ENCODE measurements at regions not wholly inside any gene's neighbourhood (a gene's known extent, or its start where the extent isn't known, plus 50 kb on each side); places are given as distances from the start of the nearest gene placed in this dataset.

DNA sequence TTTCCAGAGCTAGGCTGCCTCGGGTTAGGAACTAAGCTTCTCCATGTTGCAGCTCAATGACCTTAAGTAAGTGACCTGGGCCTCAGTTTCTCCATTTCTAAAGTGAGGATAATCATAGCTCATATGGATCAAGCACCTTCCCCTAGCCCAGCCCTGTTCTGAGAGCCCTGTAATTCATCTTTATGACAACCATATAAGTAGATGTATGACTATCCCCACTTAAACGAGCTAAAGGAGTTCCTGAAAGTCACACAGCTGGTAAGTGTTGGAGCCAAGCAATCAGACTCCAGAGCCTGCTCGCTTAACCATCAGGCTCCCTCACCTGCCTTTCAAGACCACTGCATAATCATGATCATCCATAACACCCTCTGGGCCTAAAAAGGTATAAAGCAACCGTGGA, 135.4 kb downstream of the SP3 start:
- Mint-ChIP-seq H3K36me3 (no peaks in the 10 kb centered on the region), H3K27ac (no peak overlapping the region), H3K4me1 (ENCODE audit: unreplicated experiment) (peaks cover 16% of the 10 kb centered on the region), H3K27me3 (peaks cover 3% of the 10 kb centered on the region), H3K4me3 (no peak overlapping the region), H3K9me3 (no peaks in the 10 kb centered on the region)
- no peak for DNase-seq (ENCODE audit: extremely low spot score, unreplicated experiment)
- TF ChIP-seq, protein P1, sequence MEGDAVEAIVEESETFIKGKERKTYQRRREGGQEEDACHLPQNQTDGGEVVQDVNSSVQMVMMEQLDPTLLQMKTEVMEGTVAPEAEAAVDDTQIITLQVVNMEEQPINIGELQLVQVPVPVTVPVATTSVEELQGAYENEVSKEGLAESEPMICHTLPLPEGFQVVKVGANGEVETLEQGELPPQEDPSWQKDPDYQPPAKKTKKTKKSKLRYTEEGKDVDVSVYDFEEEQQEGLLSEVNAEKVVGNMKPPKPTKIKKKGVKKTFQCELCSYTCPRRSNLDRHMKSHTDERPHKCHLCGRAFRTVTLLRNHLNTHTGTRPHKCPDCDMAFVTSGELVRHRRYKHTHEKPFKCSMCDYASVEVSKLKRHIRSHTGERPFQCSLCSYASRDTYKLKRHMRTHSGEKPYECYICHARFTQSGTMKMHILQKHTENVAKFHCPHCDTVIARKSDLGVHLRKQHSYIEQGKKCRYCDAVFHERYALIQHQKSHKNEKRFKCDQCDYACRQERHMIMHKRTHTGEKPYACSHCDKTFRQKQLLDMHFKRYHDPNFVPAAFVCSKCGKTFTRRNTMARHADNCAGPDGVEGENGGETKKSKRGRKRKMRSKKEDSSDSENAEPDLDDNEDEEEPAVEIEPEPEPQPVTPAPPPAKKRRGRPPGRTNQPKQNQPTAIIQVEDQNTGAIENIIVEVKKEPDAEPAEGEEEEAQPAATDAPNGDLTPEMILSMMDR (conservative IDR thresholded peaks at IDR 0.05): no peak

DNA sequence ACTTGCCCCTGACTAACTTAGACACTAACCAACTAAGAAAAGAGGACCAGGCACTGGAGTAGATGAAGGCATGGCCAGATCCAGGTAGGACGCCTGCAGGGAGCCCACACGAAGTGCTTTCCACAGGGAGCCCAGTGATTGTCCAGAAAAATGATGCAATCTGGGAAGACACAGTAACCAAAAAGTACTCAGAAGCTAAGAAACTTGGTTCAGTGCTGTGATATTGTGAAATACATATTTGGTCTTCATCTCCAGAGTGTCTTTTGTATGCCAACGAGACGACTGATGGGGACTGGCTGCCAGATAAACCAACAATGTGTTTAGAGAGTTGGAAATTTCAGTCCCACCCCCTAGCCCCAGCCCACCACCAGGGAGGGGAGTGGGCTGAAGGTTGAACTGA, 135.0 kb downstream of the SP3 start:
- no peaks in the 10 kb centered on the region for H3K36me3 Mint-ChIP-seq
- H3K4me1 Mint-ChIP-seq (ENCODE audit: unreplicated experiment): peaks cover 16% of the 10 kb centered on the region
- no peaks in the 10 kb centered on the region for H3K9me3 Mint-ChIP-seq
- H3K4me3 Mint-ChIP-seq: no peak overlapping the region
- DNase-seq (ENCODE audit: extremely low spot score, unreplicated experiment): no peak
- H3K27me3 Mint-ChIP-seq: peaks cover 3% of the 10 kb centered on the region
- TF ChIP-seq, protein P1 (conservative IDR thresholded peaks at IDR 0.05): no peak
- H3K27ac Mint-ChIP-seq: no peak overlapping the region

DNA sequence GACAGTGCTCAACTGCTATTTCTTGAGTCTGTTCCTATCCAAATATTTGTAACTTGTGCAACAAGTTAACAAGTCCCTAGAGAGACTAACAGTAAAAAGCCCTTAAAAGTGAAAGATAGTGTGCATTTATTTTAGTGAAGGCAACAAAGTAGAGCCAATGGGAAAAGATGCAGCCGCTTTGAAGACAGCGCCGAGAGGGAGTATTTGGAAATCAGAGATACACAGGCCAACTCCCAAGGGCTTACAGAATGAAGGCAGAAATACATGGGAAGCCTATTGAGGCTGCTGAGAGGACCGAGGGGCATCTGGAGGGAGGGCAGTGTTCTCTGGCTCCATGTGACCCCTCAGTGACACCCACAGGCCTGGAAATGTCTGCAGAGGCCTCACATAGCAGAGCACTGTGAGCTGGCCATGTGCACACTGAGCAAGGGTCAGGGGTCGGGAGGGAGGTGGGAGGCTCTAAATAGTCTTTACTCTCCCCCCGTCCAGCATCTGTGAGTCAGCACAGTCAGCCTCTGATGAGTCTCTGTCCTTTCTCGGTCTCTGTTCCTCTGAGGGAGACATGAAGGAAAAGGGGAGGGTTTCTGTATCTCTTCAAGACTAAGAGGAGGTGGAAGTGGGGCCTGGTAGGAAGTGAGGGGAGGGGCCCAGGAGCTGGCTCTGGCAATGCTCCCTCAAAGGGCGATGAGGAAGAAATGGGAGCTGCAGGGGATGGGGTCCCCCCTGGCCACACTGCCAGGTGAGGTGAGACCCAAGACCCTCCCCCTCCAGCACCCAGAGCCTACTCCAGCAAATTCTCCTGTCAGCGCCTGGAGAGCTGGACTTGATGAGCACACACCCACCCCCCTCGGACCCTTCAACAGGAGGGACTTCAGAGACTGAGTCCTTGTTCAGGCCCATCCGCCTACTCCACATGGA, 133.6 kb downstream of the SP3 start:
- TF ChIP-seq, protein P1 (conservative IDR thresholded peaks at IDR 0.05): no peak
- H3K36me3 Mint-ChIP-seq: no peaks in the 10 kb centered on the region
- H3K4me3 Mint-ChIP-seq: no peak overlapping the region
- H3K4me1 Mint-ChIP-seq (ENCODE audit: unreplicated experiment): peaks cover 16% of the 10 kb centered on the region
- no peak for DNase-seq (ENCODE audit: extremely low spot score, unreplicated experiment)
- no peaks in the 10 kb centered on the region for H3K9me3 Mint-ChIP-seq
- H3K27me3 Mint-ChIP-seq: peaks cover 3% of the 10 kb centered on the region
- H3K27ac Mint-ChIP-seq: no peak overlapping the region

DNA sequence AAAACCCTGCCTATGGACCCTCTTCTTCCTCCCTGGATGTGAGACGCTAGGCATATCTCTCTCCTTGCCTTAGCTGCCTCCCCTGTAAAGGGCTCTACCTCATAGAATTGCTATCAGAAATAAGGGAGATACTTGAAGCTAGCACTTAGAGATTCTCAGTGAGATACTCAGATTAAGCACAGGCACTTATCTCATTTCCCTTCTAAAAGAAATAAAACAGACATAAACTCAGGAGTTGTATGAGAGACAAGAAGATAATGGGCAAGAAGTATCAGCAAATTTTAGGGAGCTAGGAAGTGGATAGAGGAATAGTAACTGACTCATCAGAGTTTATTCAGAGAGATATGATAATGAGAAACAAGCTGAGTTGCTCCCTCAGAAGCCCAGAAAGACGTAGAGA, 131.0 kb downstream of the SP3 start:
- Mint-ChIP-seq H3K4me3 (no peak overlapping the region), H3K27ac (no peak overlapping the region), H3K27me3 (no peaks in the 10 kb centered on the region), H3K9me3 (no peaks in the 10 kb centered on the region), H3K4me1 (ENCODE audit: unreplicated experiment) (peaks cover 16% of the 10 kb centered on the region), H3K36me3 (no peaks in the 10 kb centered on the region)
- TF ChIP-seq, protein P1 (conservative IDR thresholded peaks at IDR 0.05): no peak
- DNase-seq (ENCODE audit: extremely low spot score, unreplicated experiment): no peak

DNA sequence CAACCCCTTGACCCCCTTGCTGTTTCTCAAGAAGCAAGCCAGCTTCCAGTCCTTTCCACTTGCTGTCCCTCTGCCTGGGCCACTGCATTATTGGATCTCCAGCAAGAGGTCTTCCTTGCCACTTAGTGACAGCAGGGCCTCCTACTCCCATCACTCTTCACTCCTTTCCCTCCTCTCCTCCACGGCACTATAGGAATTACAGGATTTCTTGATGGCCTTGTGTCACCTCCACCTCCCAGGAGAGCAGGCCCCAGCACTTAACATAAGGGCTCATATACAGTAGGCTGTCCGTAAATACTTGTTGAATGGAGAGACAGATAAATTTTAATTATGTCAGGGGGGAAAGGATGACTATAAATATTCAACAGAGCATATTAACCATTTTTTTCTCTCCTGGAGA, 129.4 kb downstream of the SP3 start:
- no peaks in the 10 kb centered on the region for H3K27me3 Mint-ChIP-seq
- TF ChIP-seq, protein P1 (conservative IDR thresholded peaks at IDR 0.05): no peak
- no peak overlapping the region for H3K27ac Mint-ChIP-seq
- H3K9me3 Mint-ChIP-seq: no peaks in the 10 kb centered on the region
- no peaks in the 10 kb centered on the region for H3K36me3 Mint-ChIP-seq
- no peak for DNase-seq (ENCODE audit: extremely low spot score, unreplicated experiment)
- peaks cover 15% of the 10 kb centered on the region for H3K4me1 Mint-ChIP-seq (ENCODE audit: unreplicated experiment)
- H3K4me3 Mint-ChIP-seq: no peak overlapping the region

All from type B pancreatic cell (in vitro differentiated cells).